Right lobe of liver (tissue), 4 donors: ENCODE measurements at regions not wholly inside any gene's neighbourhood (a gene's known extent, or its start where the extent isn't known, plus 50 kb on each side); places are given as distances from the start of the nearest gene placed in this dataset.

Experiments
- CTCF ChIP-seq, 4 donors: fragments of 200-600 bp in 3 of 4; fragments of 450-650 bp in 1 of 4; IDR thresholded peaks; one replicate each; pipeline versions ENCODE4 v1.5.1 to v1.8.0; 2016 to 2022; ENCODE audit warnings: antibody characterized with exemption in 4 of 4, mild to moderate bottlenecking in 2 of 4
- POLR2A ChIP-seq: fragments of 450-650 bp; IDR thresholded peaks from one replicate; pipeline ENCODE4 v1.6.1; 2017; ENCODE audit warnings: antibody characterized with exemption, mild to moderate bottlenecking
- donor health status: DM: no; HTN: no; CAD: no.
- donor health status: DM: no; HTN: no; CAD: no.
- donor health status: DM: no; HTN: yes; CAD: no.

- TF ChIP-seq CTCF (IDR thresholded peaks at IDR 0.05) (no peak), POLR2A (no peak)
Observed at GRCh38 chr12:67103521-67103920, 165.6 kb upstream of the CAND1 start.
